Adrenal gland (tissue), 9 donors: ENCODE measurements at regions not wholly inside any gene's neighbourhood (a gene's known extent, or its start where the extent isn't known, plus 50 kb on each side); places are given as distances from the start of the nearest gene placed in this dataset.

Experiments
- DNase-seq, 7 donors: peaks; one replicate each; pipeline ENCODE4 v3.0.0-alpha.2; 2019 to 2020
- H3K27ac ChIP-seq, 5 donors: fragments of 200-600 bp; sonication (generic) in 4 of 5; 1 replicate in 3 of 5; 2 replicates in 2 of 5; pipeline versions ENCODE4 v1.5.1 to v1.8.0; 2016 to 2020; ENCODE audit warnings: mild to moderate bottlenecking in 1 of 5
- H3K27me3 ChIP-seq: fragments of 200-600 bp; 2 replicates; pipeline ENCODE4 v1.8.0; 2021
- H3K36me3 ChIP-seq, 2 donors: fragments of 200-600 bp; replicated peaks in 1 of 2; 1 replicate in 1 of 2; 2 replicates in 1 of 2; pipeline versions ENCODE4 v1.5.1 to v1.8.0; 2018 to 2022
- H3K4me1 ChIP-seq, 2 donors: fragments of 200-600 bp; replicated peaks in 1 of 2; 1 replicate in 1 of 2; 2 replicates in 1 of 2; pipeline versions ENCODE4 v1.5.1 to v1.8.0; 2018 to 2021
- H3K4me3 ChIP-seq, 4 donors: fragments of 200-600 bp; sonication (generic) in 3 of 4; one replicate each; pipeline ENCODE4 v1.5.1; 2016 to 2018
- H3K9me3 ChIP-seq, 3 donors: fragments of 200-600 bp; sonication (generic) in 1 of 3; replicated peaks in 1 of 3; 1 replicate in 2 of 3; 2 replicates in 1 of 3; pipeline versions ENCODE4 v1.5.1 to v1.8.0; 2016 to 2021
- CTCF ChIP-seq, 6 experiments: fragments of 450-650 bp in 4 of 6; fragments of 200-600 bp in 2 of 6; sonication (generic) in 1 of 6; IDR thresholded peaks; 1 replicate in 5 of 6; 2 replicates in 1 of 6; pipeline versions ENCODE4 v1.5.1 to v1.8.0; 2016 to 2021; ENCODE audit warnings: antibody characterized with exemption in 6 of 6, mild to moderate bottlenecking in 2 of 6, moderate library complexity in 1 of 6
- POLR2A ChIP-seq, 2 donors: fragments of 450-650 bp; IDR thresholded peaks; one replicate each; pipeline ENCODE4 v1.6.1; 2017; ENCODE audit warnings: antibody characterized with exemption in 2 of 2, mild to moderate bottlenecking in 2 of 2, moderate library complexity in 1 of 2
- WGBS, 4 donors: extraction: QIAGEN DNeasy Blood & Tissue Kit in 2 of 4; methylation state at CpG; one replicate each; pipeline versions ENCODE4 v1.1.5 to v1.1.7; 2013 to 2017; 5-methylcytosine and 5-hydroxymethylcytosine counted together
- intact Hi-C, 2 donors: fragments of 100-400 bp; cut with DNase I; formaldehyde crosslinking; loops; one replicate each; pipeline versions ENCODE4 v1.14.1 to v1.15.0; 2022 to 2023
- donor health status: healthy with polysubstance abuse.
- donor health status: Bipolar disorder and iron deficiency.
- donor health status: DM: yes; HTN: yes; CAD: no.
- donor health status: DM: no; HTN: no; CAD: no.
- donor health status: DM: no; HTN: no; CAD: no.

GRCh38 chr3:194967151-194968117 lies 281.8 kb downstream of the FAM43A start:
- H3K36me3 ChIP-seq = no peaks in the 10 kb centered on the region
- no peaks in the 10 kb centered on the region for H3K9me3 ChIP-seq
- no peaks in the 10 kb centered on the region for H3K4me1 ChIP-seq
- WGBS, 4 donors = 65 to 72% (median 67%) methylated on average over 17 of the region's 17 CpGs
- TF ChIP-seq POLR2A (IDR thresholded peaks at IDR 0.05) (no peak), CTCF (IDR thresholded peaks at IDR 0.05) (no peak)
- H3K4me3 ChIP-seq = no peak overlapping the region
- no peaks in the 10 kb centered on the region for H3K27me3 ChIP-seq
- intact Hi-C loops = no loop called here
- no peak overlapping the region for H3K27ac ChIP-seq
- no peak for DNase-seq

DNA sequence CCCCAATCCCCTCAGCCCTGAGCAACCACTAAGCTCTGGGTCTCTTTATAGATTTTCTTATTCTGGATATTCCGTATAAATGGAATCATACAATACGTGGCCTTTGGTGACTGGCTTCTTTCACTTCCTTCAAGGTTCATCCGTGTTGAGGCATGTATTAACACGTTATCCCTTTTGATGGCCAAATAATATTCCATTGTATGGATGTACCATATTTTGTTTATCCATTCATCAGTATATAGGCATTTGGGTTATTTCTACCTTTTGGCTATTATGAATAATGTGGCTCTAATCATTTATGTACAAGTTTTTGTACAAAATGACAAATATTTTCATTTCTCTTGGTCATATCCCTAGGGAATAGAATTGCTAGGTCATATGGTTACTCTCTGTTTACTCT lies 284.4 kb downstream of the FAM43A start:
- H3K27me3 ChIP-seq = no peaks in the 10 kb centered on the region
- H3K9me3 ChIP-seq = no peaks in the 10 kb centered on the region
- no peak overlapping the region for H3K27ac ChIP-seq
- H3K36me3 ChIP-seq = no peaks in the 10 kb centered on the region
- TF ChIP-seq CTCF (IDR thresholded peaks at IDR 0.05) (no peak), POLR2A (IDR thresholded peaks at IDR 0.05) (no peak)
- WGBS, 4 donors = 86 to 95% (median 91%) methylated on average over 4 of the region's 4 CpGs
- DNase-seq = no peak
- no peaks in the 10 kb centered on the region for H3K4me1 ChIP-seq
- H3K4me3 ChIP-seq = no peak overlapping the region
- intact Hi-C loops = no loop called here

- WGBS, 4 donors = 84 to 89% (median 87%) methylated on average over 4 to 5 of the region's 5 CpGs
- intact Hi-C loops = no loop called here
- TF ChIP-seq POLR2A (IDR thresholded peaks at IDR 0.05) (no peak), CTCF (IDR thresholded peaks at IDR 0.05) (no peak)
- Histone ChIP-seq H3K27ac (no peak overlapping the region), H3K4me3 (no peak overlapping the region), H3K27me3 (no peaks in the 10 kb centered on the region), H3K9me3 (no peaks in the 10 kb centered on the region), H3K4me1 (no peaks in the 10 kb centered on the region), H3K36me3 (no peaks in the 10 kb centered on the region)
- no peak for DNase-seq
These were observed 285.3 kb downstream of the FAM43A start for GRCh38 chr3:194971009-194971408.

- Histone ChIP-seq H3K27ac (no peak overlapping the region), H3K4me3 (no peak overlapping the region), H3K4me1 (no peaks in the 10 kb centered on the region), H3K9me3 (no peaks in the 10 kb centered on the region), H3K27me3 (no peaks in the 10 kb centered on the region), H3K36me3 (no peaks in the 10 kb centered on the region)
- WGBS, 4 donors = 78 to 91% (median 79%) methylated on average over 5 to 6 of the region's 6 CpGs
- intact Hi-C loops = no loop called here
- no peak for TF ChIP-seq POLR2A (IDR thresholded peaks at IDR 0.05)
- no peak for TF ChIP-seq CTCF (IDR thresholded peaks at IDR 0.05)
- no peak for DNase-seq
These were observed 286.3 kb downstream of the FAM43A start for GRCh38 chr3:194971965-194972364.
